ENCODE measurements at regions not wholly inside any gene's neighbourhood (a gene's known extent, or its start where the extent isn't known, plus 50 kb on each side); places are given as distances from the start of the nearest gene placed in this dataset.

DNA sequence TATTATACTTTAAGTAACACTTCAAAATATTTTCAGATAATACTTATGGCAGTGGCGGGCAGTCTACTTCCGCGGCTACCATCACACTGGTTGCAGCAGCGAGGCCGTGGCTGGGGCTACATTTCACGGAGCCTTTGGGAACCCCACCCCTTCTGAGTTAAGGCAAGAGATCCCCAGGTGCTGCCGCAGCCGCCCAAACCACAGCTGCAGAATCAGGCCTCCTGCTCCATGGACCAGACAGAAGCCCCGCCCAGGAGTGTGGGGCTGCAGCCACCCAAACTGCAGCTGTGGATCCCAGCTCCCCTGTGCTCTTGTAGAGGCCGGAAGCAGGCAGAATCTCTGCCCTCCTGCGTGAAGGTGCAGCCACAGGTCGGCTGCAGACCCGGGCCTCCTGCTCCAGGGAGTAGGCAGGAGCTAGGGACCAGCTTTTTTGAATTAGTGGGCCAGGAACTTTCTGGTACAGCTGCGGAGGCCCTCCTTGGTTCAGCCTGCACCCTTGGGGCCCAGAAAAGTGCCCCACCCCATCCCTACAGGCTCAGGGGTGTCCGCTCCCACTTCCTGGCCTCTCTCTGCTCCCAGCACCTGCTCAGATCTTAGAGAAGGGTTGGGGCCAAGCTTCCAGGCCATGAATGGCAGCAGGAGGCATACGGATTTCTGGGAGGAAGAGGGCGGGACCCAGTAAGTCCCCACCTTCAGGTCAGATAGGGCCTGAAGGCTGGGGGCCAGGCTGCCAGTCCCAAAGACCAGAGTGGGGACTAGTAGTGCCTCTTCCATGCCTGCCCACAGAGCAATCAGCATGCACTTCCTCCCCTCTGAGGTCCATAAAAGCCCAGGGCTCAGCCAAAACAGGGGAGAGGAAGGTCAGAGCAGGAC lies 1188.8 kb upstream of the CADM2 start:
- H3K9me3 Mint-ChIP-seq, result peaks cover 2% of the 10 kb centered on the region in 2 experiments; a peak in 1 of 5 replicates
- DNase-seq, result peak; percentile 26
- no peak overlapping the region for H3K4me3 Mint-ChIP-seq
- H4K5ac ChIP-seq (ENCODE audit: insufficient read length, low read depth, low read length), result no peak overlapping the region
- no peaks in the 10 kb centered on the region for H3K79me2 ChIP-seq (ENCODE audit: insufficient read depth, low read length)
- no peak overlapping the region for H4K91ac ChIP-seq (ENCODE audit: insufficient read length, low read depth, low read length)
- H2AFZ ChIP-seq (ENCODE audit: low read length), result no peak overlapping the region
- H3K9ac ChIP-seq (ENCODE audit: extremely low read depth, insufficient read length, low read length), result no peak overlapping the region
- H4K20me1 ChIP-seq (ENCODE audit: control insufficient read depth, insufficient read depth, insufficient read length), result no peaks in the 10 kb centered on the region
- H3T11ph ChIP-seq (ENCODE audit: low read length), result no peak overlapping the region
- H3K27ac ChIP-seq (ENCODE audit: insufficient read length, low read depth, low read length), result no peak overlapping the region
- H3K36me3 Mint-ChIP-seq (ENCODE audit: insufficient read depth in 1 of 3, low read depth in 3 of 3), result 0 out of 7 replicates have a peak, but pooled peaks cover 0 to 3% (median 0%) of the 10 kb centered on the region in 3 experiments
- H2BK5ac ChIP-seq (ENCODE audit: insufficient read length, low read length), result no peak overlapping the region
- no peak overlapping the region for H2BK120ac ChIP-seq (ENCODE audit: low read depth, low read length, poor library complexity, severe bottlenecking)
- H2AK5ac ChIP-seq (ENCODE audit: insufficient read length, low read length), result no peak overlapping the region
- H3K56ac ChIP-seq (ENCODE audit: insufficient read length, low read depth, low read length), result no peak overlapping the region
- no peaks in the 10 kb centered on the region for H3K9me3 ChIP-seq (ENCODE audit: control insufficient read depth, low read depth, low read length)
- no CpG with 5 or more reads among the region's 17 CpGs for WGBS (ENCODE audit: extremely low coverage, insufficient read length, low lambda C conversion rate)
- no peak overlapping the region for H3K4me2 ChIP-seq (ENCODE audit: insufficient read depth, insufficient read length, low read length)
- no peak overlapping the region; the same call in 1 of the 2 replicates for H3K14ac ChIP-seq (ENCODE audit: insufficient read depth, low read length)
- H3K23me2 ChIP-seq (ENCODE audit: insufficient read length, low read depth, low read length, poor library complexity, severe bottlenecking), result no peaks in the 10 kb centered on the region
- H3K79me1 ChIP-seq (ENCODE audit: insufficient read depth, low read depth, low read length, poor library complexity, severe bottlenecking), result no peaks in the 10 kb centered on the region
- no peaks in the 10 kb centered on the region for H3K27me3 ChIP-seq (ENCODE audit: insufficient read depth, low read length)
- H2BK12ac ChIP-seq (ENCODE audit: insufficient read length, low read depth, low read length), result no peak overlapping the region
- no peak overlapping the region for H3K18ac ChIP-seq (ENCODE audit: insufficient read length, low read depth, low read length)
- H4K8ac ChIP-seq (replicated peaks; ENCODE audit: insufficient read length, low read depth, low read length), result no peak overlapping the region
- no peaks in the 10 kb centered on the region for H3K4me1 ChIP-seq (ENCODE audit: insufficient read depth, low read length)
- no peak for TF ChIP-seq CTCF (conservative IDR thresholded peaks at IDR 0.05)
- no peak overlapping the region for H2BK15ac ChIP-seq (ENCODE audit: low read depth, low read length)
- H3K4ac ChIP-seq (ENCODE audit: low read depth, low read length), result no peak overlapping the region
- H3K4me1 Mint-ChIP-seq, result no peaks in the 10 kb centered on the region
- no peaks in the 10 kb centered on the region for H3K27me3 Mint-ChIP-seq (ENCODE audit: low read depth)
- no peak overlapping the region for H2BK20ac ChIP-seq (ENCODE audit: low read depth, low read length, poor library complexity, severe bottlenecking)
- no peak overlapping the region for H3K27ac Mint-ChIP-seq
- H3K23ac ChIP-seq (ENCODE audit: insufficient read length, low read depth, low read length), result no peak overlapping the region
